GM21786 (cell line): ENCODE measurements at regions not wholly inside any gene's neighbourhood (a gene's known extent, or its start where the extent isn't known, plus 50 kb on each side); places are given as distances from the start of the nearest gene placed in this dataset.
"Not testable (repeated sequence)": the region's sequence is repeated elsewhere in the genome, so short reads cannot be mapped to it uniquely, and the experiment has no call there.

Experiments used
- ATAC-seq: cut with Tn5 transposase; IDR thresholded peaks from one replicate; pipeline ENCODE4 v1.9.1; 2021; ENCODE audit not compliant: unreplicated experiment

- ATAC-seq = no peak
Observed at GRCh38 chr6:94254689-94255088, 835.3 kb upstream of the EPHA7 start.

GRCh38 chr6:94251878-94252277 lies 832.5 kb upstream of the EPHA7 start:
- no peak for ATAC-seq

GRCh38 chr6:94245395-94245794 lies 826.0 kb upstream of the EPHA7 start:
- ATAC-seq = no peak

- no peak for ATAC-seq
Observed at GRCh38 chr6:94238868-94239267, 819.5 kb upstream of the EPHA7 start.

GRCh38 chr6:94227741-94228140 lies 808.4 kb upstream of the EPHA7 start:
- ATAC-seq = no peak

GRCh38 chr6:94217836-94218235 lies 798.5 kb upstream of the EPHA7 start:
- ATAC-seq = no peak

- ATAC-seq = no peak
Observed at GRCh38 chr6:94215552-94215951, 796.2 kb upstream of the EPHA7 start.

GRCh38 chr6:94213226-94213625 lies 793.9 kb upstream of the EPHA7 start:
- ATAC-seq = no peak

GRCh38 chr6:94196891-94197290 lies 777.5 kb upstream of the EPHA7 start:
- ATAC-seq = no peak

GRCh38 chr6:94190030-94190429 lies 770.7 kb upstream of the EPHA7 start:
- ATAC-seq = no peak

- no peak for ATAC-seq
Observed at GRCh38 chr6:94184666-94185464, 765.5 kb upstream of the EPHA7 start.

- no peak for ATAC-seq
Observed at GRCh38 chr6:94177429-94177828, 758.1 kb upstream of the EPHA7 start.

- ATAC-seq = no peak
Observed at GRCh38 chr6:94175465-94175864, 756.1 kb upstream of the EPHA7 start.

- ATAC-seq = no peak
Observed at GRCh38 chr6:94163877-94164276, 744.5 kb upstream of the EPHA7 start.

GRCh38 chr6:94150886-94151285 lies 731.5 kb upstream of the EPHA7 start:
- ATAC-seq = no peak

- ATAC-seq = no peak
Observed at GRCh38 chr6:94144807-94145206, 725.4 kb upstream of the EPHA7 start.

- ATAC-seq = not testable (repeated sequence)
Observed at GRCh38 chr6:94137178-94137577, 717.8 kb upstream of the EPHA7 start.

GRCh38 chr6:94133106-94133505 lies 713.7 kb upstream of the EPHA7 start:
- no peak for ATAC-seq

GRCh38 chr6:94131271-94131670 lies 711.9 kb upstream of the EPHA7 start:
- no peak for ATAC-seq

- ATAC-seq = no peak
Observed at GRCh38 chr6:94130478-94130877, 711.1 kb upstream of the EPHA7 start.

GRCh38 chr6:94129926-94130325 lies 710.6 kb upstream of the EPHA7 start:
- no peak for ATAC-seq

- no peak for ATAC-seq
Observed at GRCh38 chr6:94127716-94128115, 708.4 kb upstream of the EPHA7 start.

- ATAC-seq = no peak
Observed at GRCh38 chr6:94124333-94124732, 705.0 kb upstream of the EPHA7 start.
